Ovary (tissue), 7 donors: ENCODE measurements at regions not wholly inside any gene's neighbourhood (a gene's known extent, or its start where the extent isn't known, plus 50 kb on each side); places are given as distances from the start of the nearest gene placed in this dataset.

Experiments used
- DNase-seq, 5 donors: peaks; one replicate each; pipeline ENCODE4 v3.0.0-alpha.2; 2019 to 2020
- H3K27ac ChIP-seq, 2 donors: fragments of 200-600 bp; one replicate each; pipeline versions ENCODE4 v1.5.1 to v1.8.0; 2019 to 2022
- H3K27me3 ChIP-seq: fragments of 200-600 bp; one replicate; pipeline ENCODE4 v1.8.0; 2022
- H3K36me3 ChIP-seq: fragments of 200-600 bp; sonication (generic); one replicate; pipeline ENCODE4 v1.5.1; 2019
- H3K4me1 ChIP-seq: one replicate; pipeline ENCODE4 v1.8.1; 2013; ENCODE audit warnings: mild to moderate bottlenecking, moderate library complexity; ENCODE audit not compliant: insufficient read depth
- H3K4me3 ChIP-seq: fragments of 200-600 bp; sonication (generic); one replicate; pipeline ENCODE4 v1.5.1; 2017
- H3K9me3 ChIP-seq, 2 donors: fragments of 200-600 bp in 1 of 2; sonication (generic) in 1 of 2; one replicate each; pipeline versions ENCODE4 v1.5.1 to v1.8.1; 2013 to 2019; ENCODE audit warnings: mild to moderate bottlenecking in 1 of 2, moderate library complexity in 1 of 2
- CTCF ChIP-seq, 3 donors: fragments of 450-650 bp in 2 of 3; fragments of 200-600 bp in 1 of 3; IDR thresholded peaks; one replicate each; pipeline versions ENCODE4 v1.5.1 to v1.8.0; 2016 to 2022; ENCODE audit warnings: antibody characterized with exemption in 3 of 3, mild to moderate bottlenecking in 1 of 3
- EP300 ChIP-seq: sonication (generic); formaldehyde crosslinking; IDR thresholded peaks from one replicate; pipeline ENCODE4 v1.6.1; 2017; ENCODE audit warnings: antibody characterized with exemption
- POLR2A ChIP-seq: fragments of 450-650 bp; IDR thresholded peaks from one replicate; pipeline ENCODE4 v1.6.1; 2017; ENCODE audit warnings: antibody characterized with exemption, mild to moderate bottlenecking, moderate library complexity
- WGBS, 3 donors: extraction: QIAGEN DNeasy Blood & Tissue Kit in 1 of 3; methylation state at CpG; one replicate each; pipeline versions ENCODE4 v1.1.5 to v1.1.7; 2013 to 2017; 5-methylcytosine and 5-hydroxymethylcytosine counted together
- intact Hi-C, 4 donors: fragments of 100-400 bp; cut with DNase I; formaldehyde crosslinking; loops; one replicate each; pipeline versions ENCODE4 v1.11.0 to v1.15.1; 2022 to 2023
- donor health status: DM: no; HTN: no; CAD: no; lungs with moderate emphysema.
- donor health status: DM: no; HTN: no; CAD: no.
- donor health status: Bipolar disorder and iron deficiency.
- donor health status: DM: no; HTN: no; CAD: no.
- donor health status: DM: yes; HTN: yes; CAD: no.

- Histone ChIP-seq H3K27me3 (no peaks in the 10 kb centered on the region), H3K36me3 (no peaks in the 10 kb centered on the region), H3K27ac (no peak overlapping the region), H3K4me1 (no peaks in the 10 kb centered on the region), H3K4me3 (no peak overlapping the region), H3K9me3 (no peaks in the 10 kb centered on the region)
- intact Hi-C loops, result no loop called here
- 89 to 93% (median 90%) methylated on average over 2 of the region's 2 CpGs for WGBS, 3 donors
- TF ChIP-seq POLR2A, result no peak
- TF ChIP-seq EP300, result no peak
- TF ChIP-seq CTCF (IDR thresholded peaks at IDR 0.05), result no peak
- no peak for DNase-seq
Observed at GRCh38 chr15:91534235-91534634, 319.3 kb upstream of the SLCO3A1 start.

GRCh38 chr15:91534976-91535375 lies 318.5 kb upstream of the SLCO3A1 start:
- Histone ChIP-seq H3K36me3 (no peaks in the 10 kb centered on the region), H3K27me3 (no peaks in the 10 kb centered on the region), H3K9me3 (no peaks in the 10 kb centered on the region), H3K4me1 (no peaks in the 10 kb centered on the region), H3K4me3 (no peak overlapping the region), H3K27ac (no peak overlapping the region)
- TF ChIP-seq CTCF (IDR thresholded peaks at IDR 0.05), result no peak
- no peak for TF ChIP-seq POLR2A
- TF ChIP-seq EP300, result no peak
- intact Hi-C loops, result no loop called here
- WGBS, 3 donors, result 92 to 97% (median 95%) methylated on average over 2 of the region's 2 CpGs
- no peak for DNase-seq

- no peaks in the 10 kb centered on the region for H3K27me3 ChIP-seq
- no peaks in the 10 kb centered on the region for H3K9me3 ChIP-seq
- no peaks in the 10 kb centered on the region for H3K36me3 ChIP-seq
- H3K27ac ChIP-seq, result no peak overlapping the region
- no peak for TF ChIP-seq POLR2A
- TF ChIP-seq CTCF (IDR thresholded peaks at IDR 0.05), result no peak
- no peak for TF ChIP-seq EP300
- WGBS, 3 donors, result 75 to 89% (median 83%) methylated on average over 4 of the region's 4 CpGs
- no peaks in the 10 kb centered on the region for H3K4me1 ChIP-seq
- intact Hi-C loops, result no loop called here
- H3K4me3 ChIP-seq, result no peak overlapping the region
- DNase-seq, result no peak
Observed at GRCh38 chr15:91535856-91536500, 317.5 kb upstream of the SLCO3A1 start.

- Histone ChIP-seq H3K36me3 (no peaks in the 10 kb centered on the region), H3K4me1 (no peaks in the 10 kb centered on the region), H3K9me3 (no peaks in the 10 kb centered on the region), H3K27me3 (no peaks in the 10 kb centered on the region), H3K27ac (no peak overlapping the region), H3K4me3 (no peak overlapping the region)
- TF ChIP-seq POLR2A (no peak), EP300 (no peak)
- no peak for DNase-seq
- intact Hi-C loops, result no loop called here
- 62 to 85% (median 72%) methylated on average over 5 of the region's 5 CpGs for WGBS, 3 donors
Observed at GRCh38 chr15:91537856-91538255, 315.7 kb upstream of the SLCO3A1 start.

GRCh38 chr15:91538782-91539181 lies 314.7 kb upstream of the SLCO3A1 start:
- intact Hi-C loops, result no loop called here

More at GRCh38 chr15:91538782-91539181, 314.7 kb upstream of the SLCO3A1 start:
- Histone ChIP-seq H3K9me3 (no peaks in the 10 kb centered on the region), H3K4me1 (no peaks in the 10 kb centered on the region), H3K27ac (no peak overlapping the region), H3K36me3 (no peaks in the 10 kb centered on the region), H3K27me3 (no peaks in the 10 kb centered on the region), H3K4me3 (no peak overlapping the region)
- TF ChIP-seq POLR2A, result no peak
- TF ChIP-seq EP300, result no peak
- no peak for TF ChIP-seq CTCF (IDR thresholded peaks at IDR 0.05)
- WGBS, 3 donors, result 81 to 83% (median 82%) methylated on average over 2 of the region's 2 CpGs
- DNase-seq, result no peak
